HG03354 (cell line): ENCODE measurements at regions not wholly inside any gene's neighbourhood (a gene's known extent, or its start where the extent isn't known, plus 50 kb on each side); places are given as distances from the start of the nearest gene placed in this dataset.

Source experiments
- ATAC-seq: cut with Tn5 transposase; IDR thresholded peaks from one replicate; pipeline ENCODE4 v1.9.1; 2021; ENCODE audit warnings: mild to moderate bottlenecking; ENCODE audit not compliant: unreplicated experiment, poor library complexity, severe bottlenecking

GRCh38 chr7:117929237-117929636, 56.0 kb upstream of the CTTNBP2 start:
- ATAC-seq: no peak

GRCh38 chr7:117931314-117931713, 58.1 kb upstream of the CTTNBP2 start:
- no peak for ATAC-seq

GRCh38 chr7:117937049-117937752, 64.0 kb upstream of the CTTNBP2 start:
- ATAC-seq: no peak

- ATAC-seq: no peak
Observed at GRCh38 chr7:117937753-117938483, 64.7 kb upstream of the CTTNBP2 start.

GRCh38 chr7:117941138-117941810, 68.0 kb upstream of the CTTNBP2 start:
- ATAC-seq: no peak

GRCh38 chr7:117942780-117943179, 69.5 kb upstream of the CTTNBP2 start:
- no peak for ATAC-seq

- ATAC-seq: no peak
Observed at GRCh38 chr7:117944886-117945285, 71.6 kb upstream of the CTTNBP2 start.

GRCh38 chr7:117946151-117946633, 73.0 kb upstream of the CTTNBP2 start:
- no peak for ATAC-seq

GRCh38 chr7:117949232-117949631, 76.0 kb upstream of the CTTNBP2 start:
- ATAC-seq: no peak

GRCh38 chr7:117950601-117951260, 77.5 kb upstream of the CTTNBP2 start:
- ATAC-seq: no peak

- no peak for ATAC-seq
Observed at GRCh38 chr7:117951285-117951684, 78.0 kb upstream of the CTTNBP2 start.

- no peak for ATAC-seq
Observed at GRCh38 chr7:117951691-117952280, 78.5 kb upstream of the CTTNBP2 start.

GRCh38 chr7:117955046-117955445, 81.8 kb upstream of the CTTNBP2 start:
- ATAC-seq: no peak

- no peak for ATAC-seq
Observed at GRCh38 chr7:117960351-117960750, 87.1 kb upstream of the CTTNBP2 start.

- ATAC-seq: no peak
Observed at GRCh38 chr7:117961235-117961634, 88.0 kb upstream of the CTTNBP2 start.

GRCh38 chr7:117962366-117962994, 89.2 kb upstream of the CTTNBP2 start:
- no peak for ATAC-seq

- ATAC-seq: no peak
Observed at GRCh38 chr7:117963264-117964197, 90.3 kb upstream of the CTTNBP2 start.

GRCh38 chr7:117970801-117971200, 97.6 kb upstream of the CTTNBP2 start:
- no peak for ATAC-seq
